ENCODE measurements at regions not wholly inside any gene's neighbourhood (a gene's known extent, or its start where the extent isn't known, plus 50 kb on each side); places are given as distances from the start of the nearest gene placed in this dataset.

GRCh38 chr6:105645958-105646357 lies 243.1 kb upstream of the PREP start:
- peak overlapping the region; percentile 42 for H3K27ac ChIP-seq
- DNase-seq (ENCODE audit: low read depth, low spot score): no peak

- H3K27ac ChIP-seq: no peak overlapping the region
Observed at GRCh38 chr6:105645156-105645555, 242.3 kb upstream of the PREP start.

GRCh38 chr6:105644691-105645090 lies 241.8 kb upstream of the PREP start:
- no peak overlapping the region for H3K27ac ChIP-seq
- no peak for DNase-seq (ENCODE audit: low read depth, low spot score)

More at GRCh38 chr6:105645156-105645555, 242.3 kb upstream of the PREP start:
- no peak for DNase-seq (ENCODE audit: low read depth, low spot score)

GRCh38 chr6:105644073-105644489 lies 241.2 kb upstream of the PREP start:
- no peak for DNase-seq (ENCODE audit: low read depth, low spot score)
- H3K27ac ChIP-seq: no peak overlapping the region

GRCh38 chr6:105642708-105643107 lies 239.8 kb upstream of the PREP start:
- peak overlapping the region; percentile 78 for H3K27ac ChIP-seq
- DNase-seq (ENCODE audit: low read depth, low spot score): peak; percentile 85

GRCh38 chr6:105641504-105641903 lies 238.6 kb upstream of the PREP start:
- H3K27ac ChIP-seq: no peak overlapping the region
- no peak for DNase-seq (ENCODE audit: low read depth, low spot score)

- H3K27ac ChIP-seq: no peak overlapping the region
- DNase-seq (ENCODE audit: low read depth, low spot score): no peak
Observed at GRCh38 chr6:105639124-105639523, 236.2 kb upstream of the PREP start.

- DNase-seq (ENCODE audit: low read depth, low spot score): no peak
- H3K27ac ChIP-seq: no peak overlapping the region
Observed at GRCh38 chr6:105633814-105634213, 230.9 kb upstream of the PREP start.

- no peak overlapping the region for H3K27ac ChIP-seq
- DNase-seq (ENCODE audit: low read depth, low spot score): no peak
Observed at GRCh38 chr6:105628156-105628860, 225.4 kb upstream of the PREP start.

GRCh38 chr6:105626295-105627158 lies 223.6 kb upstream of the PREP start:
- H3K27ac ChIP-seq: no peak overlapping the region
- DNase-seq (ENCODE audit: low read depth, low spot score): no peak

GRCh38 chr6:105624021-105624420 lies 221.1 kb upstream of the PREP start:
- no peak for DNase-seq (ENCODE audit: low read depth, low spot score)
- no peak overlapping the region for H3K27ac ChIP-seq

- DNase-seq (ENCODE audit: low read depth, low spot score): no peak
- no peak overlapping the region for H3K27ac ChIP-seq
Observed at GRCh38 chr6:105622226-105622625, 219.3 kb upstream of the PREP start.

- DNase-seq (ENCODE audit: low read depth, low spot score): no peak
- no peak overlapping the region for H3K27ac ChIP-seq
Observed at GRCh38 chr6:105621564-105622175, 218.8 kb upstream of the PREP start.

- H3K27ac ChIP-seq: no peak overlapping the region
Observed at GRCh38 chr6:105620878-105621277, 218.0 kb upstream of the PREP start.

GRCh38 chr6:105619971-105620741 lies 217.3 kb upstream of the PREP start:
- no peak overlapping the region for H3K27ac ChIP-seq
- no peak for DNase-seq (ENCODE audit: low read depth, low spot score)

More at GRCh38 chr6:105620878-105621277, 218.0 kb upstream of the PREP start:
- no peak for DNase-seq (ENCODE audit: low read depth, low spot score)

- no peak for DNase-seq (ENCODE audit: low read depth, low spot score)
- no peak overlapping the region for H3K27ac ChIP-seq
Observed at GRCh38 chr6:105618247-105618646, 215.4 kb upstream of the PREP start.

GRCh38 chr6:105616521-105616920 lies 213.6 kb upstream of the PREP start:
- peak overlapping the region; percentile 45 for H3K27ac ChIP-seq
- DNase-seq (ENCODE audit: low read depth, low spot score): no peak

- no peak for DNase-seq (ENCODE audit: low read depth, low spot score)
- H3K27ac ChIP-seq: no peak overlapping the region
Observed at GRCh38 chr6:105611606-105612005, 208.7 kb upstream of the PREP start.

GRCh38 chr6:105609375-105609991 lies 206.6 kb upstream of the PREP start:
- H3K27ac ChIP-seq: peak overlapping the region; percentile 68
- DNase-seq (ENCODE audit: low read depth, low spot score): no peak

Data from epithelial cell of prostate (primary cell).